ENCODE measurements at regions not wholly inside any gene's neighbourhood (a gene's known extent, or its start where the extent isn't known, plus 50 kb on each side); places are given as distances from the start of the nearest gene placed in this dataset.

DNA sequence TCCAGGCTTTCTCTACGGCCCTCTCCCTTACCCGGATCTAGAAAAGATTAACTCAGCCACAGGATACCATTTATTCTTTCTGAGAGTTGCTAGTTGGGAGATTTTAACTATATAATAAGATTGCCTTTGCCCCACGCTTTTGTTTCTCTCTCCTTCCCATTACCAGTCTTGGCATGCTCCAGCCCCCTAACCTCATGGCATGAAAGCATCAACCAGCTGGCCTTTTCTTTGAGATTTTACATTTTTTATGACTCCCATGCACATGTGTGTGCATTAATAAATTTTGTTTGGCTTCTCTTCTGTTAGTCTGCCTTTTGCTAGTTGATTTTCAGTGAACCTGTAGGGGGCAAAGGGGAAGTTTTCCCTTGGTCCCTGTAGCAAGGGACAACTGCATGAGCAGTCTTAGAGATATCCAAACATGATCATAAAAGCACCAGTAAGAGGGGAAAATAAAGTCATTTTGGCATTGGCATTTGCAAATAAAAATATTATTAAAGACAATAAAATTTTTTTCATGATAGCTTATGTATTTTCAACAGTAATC lies 73.6 kb downstream of the OXSM start:
- no peak overlapping the region for H3K9ac ChIP-seq (ENCODE audit: low read length)
- H3K56ac ChIP-seq (ENCODE audit: low read length), result no peak overlapping the region
- H2BK15ac ChIP-seq (replicated peaks; ENCODE audit: low read depth), result no peak overlapping the region
- H3K4me1 ChIP-seq (ENCODE audit: control insufficient read depth, low read depth, low read length), result no peaks in the 10 kb centered on the region
- no peak overlapping the region for H3K4me2 ChIP-seq (ENCODE audit: low read length)
- no peak overlapping the region for H4K5ac ChIP-seq (ENCODE audit: low read length)
- no peaks in the 10 kb centered on the region for H3K79me1 ChIP-seq (ENCODE audit: low read length)
- no peak overlapping the region for H4K8ac ChIP-seq (ENCODE audit: low read depth, low read length)
- H2AK5ac ChIP-seq (ENCODE audit: low read length), result no peak overlapping the region
- no peak overlapping the region for H3K18ac ChIP-seq (ENCODE audit: low read length)
- no CpG with 5 or more reads among the region's 3 CpGs for WGBS (ENCODE audit: extremely low coverage, insufficient coverage, low lambda C conversion rate)
- H3K23ac ChIP-seq (ENCODE audit: low read length), result no peak overlapping the region
- H3K79me2 ChIP-seq (ENCODE audit: control insufficient read depth, insufficient read depth, low read length), result no peaks in the 10 kb centered on the region
- no peak overlapping the region for H2BK5ac ChIP-seq (ENCODE audit: low read length)
- H2BK120ac ChIP-seq (ENCODE audit: low read depth, low read length), result no peak overlapping the region
- H3K4ac ChIP-seq (ENCODE audit: low read depth, low read length), result no peak overlapping the region
- no peaks in the 10 kb centered on the region for H3K36me3 ChIP-seq (ENCODE audit: control insufficient read depth, insufficient read depth, low read length)
- DNase-seq, result peak; percentile 31
- no peaks in the 10 kb centered on the region for H3K27me3 ChIP-seq (ENCODE audit: insufficient read depth, low read length, poor library complexity)
- no peak overlapping the region for H3K4me3 ChIP-seq (ENCODE audit: low read length)
- H3K27ac ChIP-seq (ENCODE audit: low read depth, low read length), result no peak overlapping the region

DNA sequence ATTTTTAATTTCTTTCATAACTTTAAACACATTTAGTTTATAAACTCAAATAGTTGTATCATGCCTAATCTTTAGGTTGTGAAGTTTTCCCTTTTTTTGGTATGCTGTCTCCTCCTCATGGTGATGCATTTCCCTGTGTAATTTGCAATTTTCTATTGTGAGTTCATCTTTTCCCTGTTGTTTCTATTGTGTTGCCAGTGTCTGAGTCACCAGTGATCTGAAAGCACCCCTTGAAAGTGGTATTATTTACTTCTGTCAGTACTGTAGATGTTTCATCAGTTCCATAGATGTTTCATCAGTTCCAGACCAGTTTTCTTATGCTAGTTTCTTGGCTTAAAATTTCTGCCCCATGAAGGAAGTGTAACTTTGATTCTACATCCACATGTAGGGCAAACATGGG lies 80.6 kb downstream of the OXSM start:
- Histone ChIP-seq H2BK120ac (ENCODE audit: low read depth, low read length) (no peak overlapping the region), H3K56ac (ENCODE audit: low read length) (no peak overlapping the region), H3K23ac (ENCODE audit: low read length) (no peak overlapping the region), H3K79me2 (ENCODE audit: control insufficient read depth, insufficient read depth, low read length) (no peaks in the 10 kb centered on the region), H3K4me3 (ENCODE audit: low read length) (no peak overlapping the region), H3K27ac (ENCODE audit: low read depth, low read length) (no peak overlapping the region), H3K27me3 (ENCODE audit: insufficient read depth, low read length, poor library complexity) (no peaks in the 10 kb centered on the region), H2BK15ac (replicated peaks; ENCODE audit: low read depth) (no peak overlapping the region), H2BK5ac (ENCODE audit: low read length) (no peak overlapping the region), H3K36me3 (ENCODE audit: control insufficient read depth, insufficient read depth, low read length) (no peaks in the 10 kb centered on the region), H3K4me2 (ENCODE audit: low read length) (no peak overlapping the region), H3K4ac (ENCODE audit: low read depth, low read length) (no peak overlapping the region), H3K4me1 (ENCODE audit: control insufficient read depth, low read depth, low read length) (no peaks in the 10 kb centered on the region), H2AK5ac (ENCODE audit: low read length) (no peak overlapping the region), H4K8ac (ENCODE audit: low read depth, low read length) (no peak overlapping the region), H3K9ac (ENCODE audit: low read length) (no peak overlapping the region), H3K18ac (ENCODE audit: low read length) (no peak overlapping the region), H3K79me1 (ENCODE audit: low read length) (no peaks in the 10 kb centered on the region), H4K5ac (ENCODE audit: low read length) (no peak overlapping the region)
- DNase-seq, result peak; percentile 39

DNA sequence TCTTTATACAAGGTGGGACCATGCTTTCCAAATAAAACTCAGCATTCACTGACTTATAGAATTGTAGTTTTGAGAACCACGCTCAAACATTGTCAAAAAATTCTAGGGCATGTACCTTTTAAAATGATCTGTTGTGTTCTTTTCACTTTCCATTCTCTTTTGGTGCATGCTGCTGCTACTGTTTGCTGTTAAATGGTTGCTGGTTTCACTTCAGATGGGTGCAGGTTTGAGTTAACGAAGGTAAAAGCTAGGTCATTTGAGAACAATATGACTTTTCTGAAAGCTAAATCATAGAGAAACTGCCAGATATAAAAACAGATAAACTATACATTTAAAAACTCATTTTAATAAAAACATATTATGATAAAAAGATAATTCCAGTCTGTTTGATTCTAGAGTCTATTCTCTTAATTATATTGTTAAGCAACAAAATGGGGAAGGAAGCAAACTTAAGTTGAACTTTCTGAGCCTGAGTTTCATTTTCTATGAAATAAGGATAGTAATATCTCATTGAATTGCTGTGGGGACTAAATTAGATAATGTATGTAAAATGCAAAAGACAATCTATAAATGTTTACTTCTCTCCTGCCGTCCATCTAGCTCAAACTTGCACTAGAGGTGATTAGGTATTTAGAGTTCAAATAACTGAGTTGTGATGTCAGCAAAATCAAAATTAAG lies 82.4 kb downstream of the OXSM start:
- Histone ChIP-seq H3K27me3 (ENCODE audit: insufficient read depth, low read length, poor library complexity) (no peaks in the 10 kb centered on the region), H3K23ac (ENCODE audit: low read length) (no peak overlapping the region), H3K79me2 (ENCODE audit: control insufficient read depth, insufficient read depth, low read length) (no peaks in the 10 kb centered on the region), H2BK120ac (ENCODE audit: low read depth, low read length) (no peak overlapping the region), H2BK15ac (replicated peaks; ENCODE audit: low read depth) (no peak overlapping the region), H4K8ac (ENCODE audit: low read depth, low read length) (no peak overlapping the region), H3K56ac (ENCODE audit: low read length) (no peak overlapping the region), H3K4me2 (ENCODE audit: low read length) (no peak overlapping the region), H3K18ac (ENCODE audit: low read length) (no peak overlapping the region), H3K9ac (ENCODE audit: low read length) (no peak overlapping the region), H3K79me1 (ENCODE audit: low read length) (no peaks in the 10 kb centered on the region), H3K4me3 (ENCODE audit: low read length) (no peak overlapping the region), H3K4me1 (ENCODE audit: control insufficient read depth, low read depth, low read length) (no peaks in the 10 kb centered on the region), H4K5ac (ENCODE audit: low read length) (no peak overlapping the region), H3K36me3 (ENCODE audit: control insufficient read depth, insufficient read depth, low read length) (no peaks in the 10 kb centered on the region), H2BK5ac (ENCODE audit: low read length) (no peak overlapping the region), H2AK5ac (ENCODE audit: low read length) (no peak overlapping the region), H3K4ac (ENCODE audit: low read depth, low read length) (no peak overlapping the region), H3K27ac (ENCODE audit: low read depth, low read length) (no peak overlapping the region)
- no peak for DNase-seq
- WGBS (ENCODE audit: extremely low coverage, insufficient coverage, low lambda C conversion rate), result no CpG with 5 or more reads among the region's 3 CpGs

DNA sequence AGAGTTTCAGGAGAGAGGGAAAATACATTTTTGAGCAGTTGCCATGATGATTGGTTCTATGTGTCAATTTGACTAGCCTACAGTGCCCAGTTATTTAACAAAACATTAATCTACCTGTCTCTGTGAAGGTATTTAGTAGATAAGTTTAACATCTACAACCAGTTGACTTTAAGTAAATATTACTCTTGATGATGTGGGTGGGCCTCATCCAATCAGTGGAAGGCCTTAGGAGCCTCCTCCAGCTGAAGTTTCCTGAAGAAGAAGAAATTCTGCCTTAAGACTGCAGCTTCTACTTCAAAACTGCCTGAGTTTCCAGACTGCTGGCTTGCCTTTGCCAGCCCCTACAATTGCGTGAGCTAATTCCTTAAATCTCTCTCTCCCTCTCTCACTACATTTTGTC lies 93.6 kb downstream of the OXSM start:
- no peak overlapping the region for H2BK120ac ChIP-seq (ENCODE audit: low read depth, low read length)
- WGBS (ENCODE audit: extremely low coverage, insufficient coverage, low lambda C conversion rate), result no CpG with 5 or more reads among the region's 1 CpG
- no peak overlapping the region for H3K23ac ChIP-seq (ENCODE audit: low read length)
- H3K4me3 ChIP-seq (ENCODE audit: low read length), result no peak overlapping the region
- H4K8ac ChIP-seq (ENCODE audit: low read depth, low read length), result no peak overlapping the region
- no peak for DNase-seq
- no peak overlapping the region for H4K5ac ChIP-seq (ENCODE audit: low read length)
- H3K27me3 ChIP-seq (ENCODE audit: insufficient read depth, low read length, poor library complexity), result no peaks in the 10 kb centered on the region
- no peak overlapping the region for H2AK5ac ChIP-seq (ENCODE audit: low read length)
- H3K79me1 ChIP-seq (ENCODE audit: low read length), result no peaks in the 10 kb centered on the region
- no peak overlapping the region for H3K9ac ChIP-seq (ENCODE audit: low read length)
- H3K36me3 ChIP-seq (ENCODE audit: control insufficient read depth, insufficient read depth, low read length), result no peaks in the 10 kb centered on the region
- no peak overlapping the region for H3K4ac ChIP-seq (ENCODE audit: low read depth, low read length)
- H2BK15ac ChIP-seq (replicated peaks; ENCODE audit: low read depth), result no peak overlapping the region
- H3K4me1 ChIP-seq (ENCODE audit: control insufficient read depth, low read depth, low read length), result no peaks in the 10 kb centered on the region
- H2BK5ac ChIP-seq (ENCODE audit: low read length), result no peak overlapping the region
- no peak overlapping the region for H3K56ac ChIP-seq (ENCODE audit: low read length)
- no peak overlapping the region for H3K18ac ChIP-seq (ENCODE audit: low read length)
- H3K4me2 ChIP-seq (ENCODE audit: low read length), result no peak overlapping the region
- H3K27ac ChIP-seq (ENCODE audit: low read depth, low read length), result no peak overlapping the region
- H3K79me2 ChIP-seq (ENCODE audit: control insufficient read depth, insufficient read depth, low read length), result no peaks in the 10 kb centered on the region

DNA sequence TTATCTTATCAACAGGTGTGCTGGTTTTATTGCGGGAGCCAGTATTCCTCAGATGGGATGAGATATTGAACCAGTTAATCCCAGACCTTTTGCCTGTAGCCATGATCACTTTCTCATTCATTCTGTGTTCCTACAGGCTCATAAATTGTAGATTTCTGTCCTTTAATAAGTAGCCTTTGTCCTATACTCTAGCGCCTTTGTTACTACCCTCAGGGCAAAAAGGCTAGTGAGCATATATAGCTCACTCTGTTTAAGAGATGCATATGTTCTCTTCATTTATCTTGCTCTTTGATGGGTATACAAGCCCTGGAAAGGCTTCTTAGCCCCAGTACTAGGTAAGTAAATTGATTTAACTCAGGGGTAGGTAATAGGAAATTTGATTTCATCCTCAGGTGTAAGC lies 95.1 kb downstream of the OXSM start:
- Histone ChIP-seq H3K18ac (ENCODE audit: low read length) (no peak overlapping the region), H4K8ac (ENCODE audit: low read depth, low read length) (no peak overlapping the region), H3K4me3 (ENCODE audit: low read length) (no peak overlapping the region), H3K56ac (ENCODE audit: low read length) (no peak overlapping the region), H3K4me2 (ENCODE audit: low read length) (no peak overlapping the region), H3K27me3 (ENCODE audit: insufficient read depth, low read length, poor library complexity) (no peaks in the 10 kb centered on the region), H3K4me1 (ENCODE audit: control insufficient read depth, low read depth, low read length) (no peaks in the 10 kb centered on the region), H3K36me3 (ENCODE audit: control insufficient read depth, insufficient read depth, low read length) (no peaks in the 10 kb centered on the region), H3K23ac (ENCODE audit: low read length) (no peak overlapping the region), H3K4ac (ENCODE audit: low read depth, low read length) (no peak overlapping the region), H3K79me1 (ENCODE audit: low read length) (no peaks in the 10 kb centered on the region), H3K27ac (ENCODE audit: low read depth, low read length) (no peak overlapping the region), H4K5ac (ENCODE audit: low read length) (no peak overlapping the region), H3K9ac (ENCODE audit: low read length) (no peak overlapping the region), H2BK5ac (ENCODE audit: low read length) (no peak overlapping the region), H2BK15ac (replicated peaks; ENCODE audit: low read depth) (no peak overlapping the region), H2AK5ac (ENCODE audit: low read length) (no peak overlapping the region), H2BK120ac (ENCODE audit: low read depth, low read length) (no peak overlapping the region), H3K79me2 (ENCODE audit: control insufficient read depth, insufficient read depth, low read length) (no peaks in the 10 kb centered on the region)
- DNase-seq, result no peak
- whole genome bisulfite sequencing (ENCODE audit: extremely low coverage, insufficient coverage, low lambda C conversion rate), result no CpG with 5 or more reads among the region's 2 CpGs

DNA sequence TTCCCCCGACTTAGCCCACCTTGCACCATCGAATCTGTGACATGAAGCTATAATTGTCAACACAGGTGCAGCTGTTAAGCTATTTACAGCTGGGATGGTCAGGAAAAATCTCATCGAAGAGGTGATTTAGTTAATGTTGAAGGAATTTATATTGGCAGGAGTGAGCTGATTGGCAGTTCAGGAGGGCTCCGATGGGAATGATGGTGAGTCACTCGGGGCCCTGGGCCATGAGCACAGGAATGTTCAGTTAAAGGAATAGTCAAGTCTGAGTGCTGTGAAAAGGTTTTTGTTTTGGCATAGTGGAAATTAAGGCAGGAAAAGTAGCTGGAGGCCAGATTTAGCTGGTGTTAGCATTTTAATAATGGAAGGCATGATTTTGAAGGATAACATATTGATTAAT lies 95.7 kb downstream of the OXSM start:
- Histone ChIP-seq H3K4me3 (ENCODE audit: low read length) (no peak overlapping the region), H3K4me2 (ENCODE audit: low read length) (no peak overlapping the region), H3K4me1 (ENCODE audit: control insufficient read depth, low read depth, low read length) (no peaks in the 10 kb centered on the region), H3K56ac (ENCODE audit: low read length) (no peak overlapping the region), H3K27ac (ENCODE audit: low read depth, low read length) (no peak overlapping the region), H3K79me2 (ENCODE audit: control insufficient read depth, insufficient read depth, low read length) (no peaks in the 10 kb centered on the region), H4K8ac (ENCODE audit: low read depth, low read length) (no peak overlapping the region), H3K9ac (ENCODE audit: low read length) (no peak overlapping the region), H4K5ac (ENCODE audit: low read length) (no peak overlapping the region), H2BK5ac (ENCODE audit: low read length) (no peak overlapping the region), H3K4ac (ENCODE audit: low read depth, low read length) (no peak overlapping the region), H3K18ac (ENCODE audit: low read length) (no peak overlapping the region), H3K36me3 (ENCODE audit: control insufficient read depth, insufficient read depth, low read length) (no peaks in the 10 kb centered on the region), H2BK15ac (replicated peaks; ENCODE audit: low read depth) (no peak overlapping the region), H2BK120ac (ENCODE audit: low read depth, low read length) (no peak overlapping the region), H3K79me1 (ENCODE audit: low read length) (no peaks in the 10 kb centered on the region), H2AK5ac (ENCODE audit: low read length) (no peak overlapping the region), H3K27me3 (ENCODE audit: insufficient read depth, low read length, poor library complexity) (no peaks in the 10 kb centered on the region), H3K23ac (ENCODE audit: low read length) (no peak overlapping the region)
- WGBS (ENCODE audit: extremely low coverage, insufficient coverage, low lambda C conversion rate), result no CpG with 5 or more reads among the region's 5 CpGs
- DNase-seq, result peak; percentile 68

Data from mesendoderm (in vitro differentiated cells).